RWPE1 (cell line): ENCODE measurements at regions not wholly inside any gene's neighbourhood (a gene's known extent, or its start where the extent isn't known, plus 50 kb on each side); places are given as distances from the start of the nearest gene placed in this dataset.

Experiments
- CTCF ChIA-PET: fragments of 350-600 bp; sonication (Branson Sonifier 250); formaldehyde crosslinking; extraction: SDS; loops from one replicate; lab custom pipeline; 2021; lab: Yijun Ruan, JAX
- POLR2A ChIA-PET: fragments of 400-600 bp; formaldehyde crosslinking; extraction: SDS; loops from one replicate; lab custom pipeline; 2020; ENCODE audit warnings: antibody characterized with exemption; ENCODE audit not compliant: low non-redundant PET; lab: Yijun Ruan, JAX
- DNase-seq: peaks from one replicate; pipeline ENCODE4 v3.0.0; 2012; ENCODE audit warnings: low spot score
- H3K27ac ChIP-seq: fragments of 450-650 bp; 2 replicates; pipeline ENCODE4 v1.5.1; 2017
- TF ChIP-seq, protein P1 (sequence below): fragments of 450-650 bp; conservative IDR thresholded peaks from 2 replicates; pipeline ENCODE4 v1.5.1; 2017; ENCODE audit warnings: low read depth, mild to moderate bottlenecking

- DNase-seq = no peak
- no peak overlapping the region for H3K27ac ChIP-seq
- TF ChIP-seq, protein P1, sequence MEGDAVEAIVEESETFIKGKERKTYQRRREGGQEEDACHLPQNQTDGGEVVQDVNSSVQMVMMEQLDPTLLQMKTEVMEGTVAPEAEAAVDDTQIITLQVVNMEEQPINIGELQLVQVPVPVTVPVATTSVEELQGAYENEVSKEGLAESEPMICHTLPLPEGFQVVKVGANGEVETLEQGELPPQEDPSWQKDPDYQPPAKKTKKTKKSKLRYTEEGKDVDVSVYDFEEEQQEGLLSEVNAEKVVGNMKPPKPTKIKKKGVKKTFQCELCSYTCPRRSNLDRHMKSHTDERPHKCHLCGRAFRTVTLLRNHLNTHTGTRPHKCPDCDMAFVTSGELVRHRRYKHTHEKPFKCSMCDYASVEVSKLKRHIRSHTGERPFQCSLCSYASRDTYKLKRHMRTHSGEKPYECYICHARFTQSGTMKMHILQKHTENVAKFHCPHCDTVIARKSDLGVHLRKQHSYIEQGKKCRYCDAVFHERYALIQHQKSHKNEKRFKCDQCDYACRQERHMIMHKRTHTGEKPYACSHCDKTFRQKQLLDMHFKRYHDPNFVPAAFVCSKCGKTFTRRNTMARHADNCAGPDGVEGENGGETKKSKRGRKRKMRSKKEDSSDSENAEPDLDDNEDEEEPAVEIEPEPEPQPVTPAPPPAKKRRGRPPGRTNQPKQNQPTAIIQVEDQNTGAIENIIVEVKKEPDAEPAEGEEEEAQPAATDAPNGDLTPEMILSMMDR = no peak
- CTCF ChIA-PET = no interaction called here
- POLR2A ChIA-PET = no interaction called here
Observed at GRCh38 chr10:128957221-128957620, 509.8 kb upstream of the MGMT start.

DNA sequence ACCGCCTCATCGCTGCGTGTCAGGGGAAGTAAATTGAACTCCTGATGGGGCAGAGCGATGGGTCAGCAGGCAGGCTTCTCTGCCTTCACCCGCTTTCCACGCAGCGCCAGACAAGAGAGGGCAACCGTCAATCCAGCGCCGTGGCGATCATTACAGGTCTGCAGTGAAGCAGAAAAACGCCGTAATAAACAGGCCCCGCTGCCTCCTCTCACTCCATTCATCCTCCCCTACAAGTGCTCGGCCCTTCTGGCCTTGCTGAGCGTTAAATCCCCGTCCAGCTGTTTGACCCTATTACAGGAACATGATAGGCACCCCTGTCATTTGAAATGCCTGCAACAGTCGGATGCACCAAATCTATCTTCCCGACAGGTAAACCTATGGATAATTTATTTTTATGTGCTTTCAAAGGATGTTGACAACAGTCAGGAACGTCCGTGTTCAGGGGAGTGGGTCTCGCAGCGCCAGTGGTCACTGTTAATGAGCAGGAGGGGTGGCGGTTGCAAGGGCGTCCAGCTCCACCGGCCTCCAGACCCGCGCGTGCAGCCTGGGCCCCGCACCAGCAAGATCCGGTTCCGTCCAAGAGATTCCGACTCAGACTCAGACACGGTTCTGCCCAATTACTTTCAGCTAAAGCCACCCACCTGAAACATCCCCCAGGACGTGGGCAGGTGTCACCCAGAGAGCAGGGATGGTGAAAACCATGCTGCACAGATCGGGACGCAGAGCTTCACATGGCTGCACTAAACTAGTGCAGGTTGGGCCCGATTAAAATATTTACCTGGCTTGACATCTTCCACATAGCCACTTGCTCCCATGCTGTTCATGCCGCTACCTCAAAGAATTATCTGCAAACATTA is 508.0 kb upstream of the MGMT start:
- H3K27ac ChIP-seq = no peak overlapping the region
- POLR2A ChIA-PET = no interaction called here
- TF ChIP-seq, protein P1 = no peak
- CTCF ChIA-PET = no interaction called here
- no peak for DNase-seq

DNA sequence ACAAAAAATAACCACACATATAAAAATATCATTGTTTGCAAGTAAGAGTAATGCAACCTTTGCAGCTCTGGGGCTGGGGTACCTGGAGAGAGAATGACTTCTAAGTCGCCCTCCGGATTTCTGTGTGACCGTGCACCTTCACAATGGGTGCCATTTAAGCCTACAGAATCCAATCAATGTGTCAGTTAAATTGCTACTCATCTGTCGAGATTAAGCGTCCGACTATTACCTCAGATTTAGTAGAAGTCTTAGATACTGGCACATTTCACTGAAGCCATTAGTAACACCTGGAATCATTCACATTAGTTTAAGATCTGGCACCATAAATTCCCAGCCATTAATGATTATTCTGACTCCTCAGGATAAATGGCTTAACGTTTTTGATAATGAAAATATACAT is 507.3 kb upstream of the MGMT start:
- ChIA-PET POLR2A (no interaction called here), CTCF (no interaction called here)
- TF ChIP-seq, protein P1 = no peak
- no peak for DNase-seq
- H3K27ac ChIP-seq = no peak overlapping the region

- CTCF ChIA-PET = no interaction called here
- no peak for DNase-seq
- no peak overlapping the region for H3K27ac ChIP-seq
- POLR2A ChIA-PET = no interaction called here
- TF ChIP-seq, protein P1 = no peak
Observed at GRCh38 chr10:128960517-128960916, 506.5 kb upstream of the MGMT start.

DNA sequence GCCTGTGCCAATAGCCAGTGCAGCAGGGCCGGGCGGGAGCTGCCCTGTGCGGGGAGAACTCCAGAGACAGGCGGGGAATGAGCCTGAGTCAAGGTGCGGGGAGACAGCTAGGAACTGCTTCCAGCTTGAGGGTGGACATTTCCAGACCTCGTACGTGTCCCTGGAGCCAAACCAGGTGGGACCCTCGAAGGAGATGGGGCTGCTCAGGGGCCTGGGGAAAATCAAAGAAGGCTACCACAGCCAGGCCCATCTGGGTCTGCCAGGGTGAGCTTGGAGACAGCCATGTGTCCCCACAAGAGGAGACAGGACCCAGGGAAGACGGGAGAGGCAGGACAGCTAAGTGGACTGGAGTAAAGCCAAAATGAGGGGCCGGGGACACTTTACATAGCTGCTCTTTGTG is 504.9 kb upstream of the MGMT start:
- DNase-seq = no peak
- ChIA-PET CTCF (interaction anchor here (0.6 kb wide), 1 partner anchor 1108 kb away, joined by 3 read pairs; no protein-coding TSS in a partner anchor), POLR2A (no interaction called here)
- H3K27ac ChIP-seq = no peak overlapping the region
- TF ChIP-seq, protein P1 = no peak

GRCh38 chr10:128963211-128964099 is 503.6 kb upstream of the MGMT start:
- H3K27ac ChIP-seq = no peak overlapping the region
- CTCF ChIA-PET = no interaction called here
- POLR2A ChIA-PET = no interaction called here
- DNase-seq = no peak
- TF ChIP-seq, protein P1 = no peak
